MCF 10A (cell line): ENCODE measurements at regions not wholly inside any gene's neighbourhood (a gene's known extent, or its start where the extent isn't known, plus 50 kb on each side); places are given as distances from the start of the nearest gene placed in this dataset.

Experiments
- BruUV-seq: library from RNA; stranded (reverse); fragments of 400-500 nt; replicated peaks from 2 replicates; lab custom pipeline; 2021; lab: Mats Ljungman, UMichigan
- CTCF ChIA-PET: fragments of 300-600 bp; sonication (Branson Sonifier 250); formaldehyde crosslinking; extraction: SDS; loops from one replicate; lab custom pipeline; 2021; ENCODE audit warnings: antibody characterized with exemption, inconsistent platforms; lab: Yijun Ruan, JAX
- POLR2A ChIA-PET: fragments of 300-600, 350-650 bp; sonication (Branson Sonifier 250); formaldehyde crosslinking; extraction: SDS; loops from one replicate; lab custom pipeline; 2020; ENCODE audit warnings: antibody characterized with exemption, inconsistent platforms; lab: Yijun Ruan, JAX
- DNase-seq: peaks from one replicate; pipeline ENCODE4 v3.0.0-alpha.2; 2018; ENCODE audit not compliant: unreplicated experiment
- H3K27ac Mint-ChIP-seq: one replicate; pipeline ENCODE4 v1.8.0; 2022; ENCODE audit warnings: mild to moderate bottlenecking, low read depth, mixed read lengths; ENCODE audit not compliant: unreplicated experiment
- H3K27me3 Mint-ChIP-seq: one replicate; pipeline ENCODE4 v1.8.0; 2022; ENCODE audit warnings: mixed read lengths; ENCODE audit not compliant: insufficient read depth, unreplicated experiment
- H3K36me3 Mint-ChIP-seq: one replicate; pipeline ENCODE4 v1.8.0; 2022; ENCODE audit warnings: mild to moderate bottlenecking, moderate library complexity, mixed read lengths; ENCODE audit not compliant: insufficient read depth, unreplicated experiment
- H3K4me1 Mint-ChIP-seq: one replicate; pipeline ENCODE4 v1.8.0; 2022; ENCODE audit warnings: mixed read lengths; ENCODE audit not compliant: insufficient read depth, unreplicated experiment
- H3K4me3 Mint-ChIP-seq: one replicate; pipeline ENCODE4 v1.8.0; 2022; ENCODE audit warnings: mild to moderate bottlenecking, moderate library complexity, mixed read lengths; ENCODE audit not compliant: unreplicated experiment
- H3K9me3 Mint-ChIP-seq: one replicate; pipeline ENCODE4 v1.8.0; 2022; ENCODE audit warnings: mixed read lengths; ENCODE audit not compliant: unreplicated experiment
- CTCF ChIP-seq: fragments of 200-600 bp; IDR thresholded peaks from one replicate; pipeline ENCODE4 v1.8.0; 2022; ENCODE audit warnings: antibody characterized with exemption, mild to moderate bottlenecking; ENCODE audit not compliant: unreplicated experiment
- intact Hi-C: fragments of 100-400 bp; cut with micrococcal nuclease; formaldehyde crosslinking; loops from 2 replicates; pipeline ENCODE4 v1.14.1; 2022

- no TSS peak for BruUV-seq
- Mint-ChIP-seq H3K4me1 (no peaks in the 10 kb centered on the region), H3K4me3 (no peak overlapping the region), H3K27me3 (no peaks in the 10 kb centered on the region), H3K9me3 (no peaks in the 10 kb centered on the region), H3K36me3 (no peaks in the 10 kb centered on the region), H3K27ac (no peak overlapping the region)
- ChIA-PET POLR2A (no interaction called here), CTCF (no interaction called here)
- no peak for TF ChIP-seq CTCF
- intact Hi-C loops, result no loop called here
- DNase-seq, result no peak
These were observed 585.9 kb upstream of the NRP1 start for GRCh38 chr10:33920351-33920750.

GRCh38 chr10:33919244-33919643 is 584.8 kb upstream of the NRP1 start:
- Mint-ChIP-seq H3K4me1 (no peaks in the 10 kb centered on the region), H3K36me3 (no peaks in the 10 kb centered on the region), H3K4me3 (no peak overlapping the region), H3K9me3 (no peaks in the 10 kb centered on the region), H3K27ac (no peak overlapping the region), H3K27me3 (no peaks in the 10 kb centered on the region)
- no peak for TF ChIP-seq CTCF
- POLR2A ChIA-PET, result no interaction called here
- CTCF ChIA-PET, result no interaction called here
- no peak for DNase-seq
- BruUV-seq, result no TSS peak
- intact Hi-C loops, result no loop called here

- H3K4me3 Mint-ChIP-seq, result no peak overlapping the region
- CTCF ChIA-PET, result no interaction called here
- peaks cover 6% of the 10 kb centered on the region for H3K36me3 Mint-ChIP-seq
- POLR2A ChIA-PET, result no interaction called here
- no peak for TF ChIP-seq CTCF
- intact Hi-C loops, result no loop called here
- no peaks in the 10 kb centered on the region for H3K9me3 Mint-ChIP-seq
- H3K4me1 Mint-ChIP-seq, result peaks cover 14% of the 10 kb centered on the region
- no TSS peak for BruUV-seq
- no peak for DNase-seq
- H3K27ac Mint-ChIP-seq, result no peak overlapping the region
- no peaks in the 10 kb centered on the region for H3K27me3 Mint-ChIP-seq
These were observed 582.8 kb upstream of the NRP1 start for GRCh38 chr10:33917069-33917780.

GRCh38 chr10:33914746-33915145 is 580.3 kb upstream of the NRP1 start:
- intact Hi-C loops, result no loop called here
- CTCF ChIA-PET, result interaction anchor here (0.6 kb wide), 1 partner anchor 9 kb away, joined by 3 read pairs; no protein-coding TSS in a partner anchor

More at GRCh38 chr10:33914746-33915145, 580.3 kb upstream of the NRP1 start:
- no peak for TF ChIP-seq CTCF
- H3K27ac Mint-ChIP-seq, result no peak overlapping the region
- no peak for DNase-seq
- no peaks in the 10 kb centered on the region for H3K27me3 Mint-ChIP-seq
- H3K4me1 Mint-ChIP-seq, result peaks cover 14% of the 10 kb centered on the region
- POLR2A ChIA-PET, result no interaction called here
- H3K4me3 Mint-ChIP-seq, result no peak overlapping the region
- H3K36me3 Mint-ChIP-seq, result peaks cover 6% of the 10 kb centered on the region
- H3K9me3 Mint-ChIP-seq, result no peaks in the 10 kb centered on the region
- BruUV-seq, result no TSS peak
